Heart left ventricle (tissue), 16 donors: ENCODE measurements at regions not wholly inside any gene's neighbourhood (a gene's known extent, or its start where the extent isn't known, plus 50 kb on each side); places are given as distances from the start of the nearest gene placed in this dataset.
"Not testable (repeated sequence)": the region's sequence is repeated elsewhere in the genome, so short reads cannot be mapped to it uniquely, and the experiment has no call there.

Experiments
- ATAC-seq, 4 donors: fragments of 200-7000 bp; cut with Tn5 transposase; one replicate each; pipeline ENCODE4 v1.9.1; 2020 to 2022; ENCODE audit warnings: moderate library complexity in 4 of 4, mild to moderate bottlenecking in 3 of 4, moderate number of reproducible peaks in 1 of 4
- DNase-seq, 5 donors: peaks; one replicate each; pipeline ENCODE4 v3.0.0-alpha.2; 2020
- H3K27ac ChIP-seq, 12 donors: fragments of 200-600 bp; sonication (generic) in 4 of 12; one replicate each; pipeline versions ENCODE4 v1.5.0 to v1.8.0; 2016 to 2022; ENCODE audit warnings: mild to moderate bottlenecking in 2 of 12
- H3K27me3 ChIP-seq, 9 donors: fragments of 200-600 bp; sonication (generic) in 2 of 9; one replicate each; pipeline versions ENCODE4 v1.5.1 to v1.8.0; 2016 to 2022; ENCODE audit warnings: mild to moderate bottlenecking in 3 of 9
- H3K36me3 ChIP-seq, 9 donors: fragments of 200-600 bp; sonication (generic) in 2 of 9; one replicate each; pipeline versions ENCODE4 v1.5.0 to v1.8.0; 2018 to 2022; ENCODE audit warnings: mild to moderate bottlenecking in 2 of 9
- H3K4me1 ChIP-seq, 12 donors: fragments of 200-600 bp; sonication (generic) in 4 of 12; one replicate each; pipeline versions ENCODE4 v1.5.0 to v1.8.0; 2016 to 2022; ENCODE audit warnings: mild to moderate bottlenecking in 3 of 12
- H3K4me3 ChIP-seq, 12 donors: fragments of 200-600 bp; sonication (generic) in 4 of 12; one replicate each; pipeline versions ENCODE4 v1.5.0 to v1.8.0; 2017 to 2022; ENCODE audit warnings: mild to moderate bottlenecking in 9 of 12, moderate library complexity in 4 of 12
- H3K9me3 ChIP-seq, 12 donors: fragments of 200-600 bp; sonication (generic) in 4 of 12; one replicate each; pipeline versions ENCODE4 v1.5.0 to v1.8.0; 2016 to 2022; ENCODE audit warnings: mild to moderate bottlenecking in 1 of 12
- POLR2A ChIP-seq, 2 donors: fragments of 450-650 bp; IDR thresholded peaks; one replicate each; pipeline ENCODE4 v1.6.1; 2017; ENCODE audit warnings: antibody characterized with exemption in 2 of 2, mild to moderate bottlenecking in 2 of 2, moderate library complexity in 2 of 2
- WGBS, 4 donors: extraction: QIAGEN DNeasy Blood & Tissue Kit in 2 of 4; methylation state at CpG; one replicate each; pipeline versions ENCODE4 v1.1.5 to v1.1.7; 2013 to 2018; 5-methylcytosine and 5-hydroxymethylcytosine counted together
- intact Hi-C, 10 donors: fragments of 100-400 bp; cut with DNase I; formaldehyde crosslinking; loops; one replicate each; pipeline versions ENCODE4 v1.11.1 to v1.14.2; 2022
- TF ChIP-seq, protein P1 (sequence below), 12 donors: fragments of 200-600 bp; sonication (generic) in 4 of 12; IDR thresholded peaks; one replicate each; pipeline versions ENCODE4 v1.5.0 to v1.8.0; 2018 to 2022; ENCODE audit warnings: antibody characterized with exemption in 12 of 12, mild to moderate bottlenecking in 5 of 12
- donor health status: ischemic (EF 13 %, LVEDD 7.1; RV severe dilation, severe dysfunction).
- donor health status: healthy with polysubstance abuse.
- donor health status: DM: no; HTN: yes; CAD: no.
- donor health status: DM: no; HTN: no; CAD: no.
- donor health status: ischemic (EF 25% LVEDD 6.9; RV normal size, moderate dysfunction).
- donor health status: ischemic (EF 25% LVEDD 5.7; RV mildly dilated, moderate dysfunction).
- donor health status: healthy.
- donor health status: DM: yes; HTN: yes; CAD: no.
- donor health status: ischemic (EF 35%, LVEDD 5.7; RV mildly dilated, moderate dysfunction).
- donor health status: nonischemic (EF 11% LVEDD 7.7; RV severe dilation, severe dysfunction).
- donor health status: DM: yes; HTN: yes; CAD: no.
- donor health status: PGD.
- donor health status: ischemic (EF 29% LVEDD 5.4; RV normal size, mild dysfunction).
- donor health status: nonischemic (EF 23%, LVEDD 6.1; RV moderate dilation, normal function).

DNA sequence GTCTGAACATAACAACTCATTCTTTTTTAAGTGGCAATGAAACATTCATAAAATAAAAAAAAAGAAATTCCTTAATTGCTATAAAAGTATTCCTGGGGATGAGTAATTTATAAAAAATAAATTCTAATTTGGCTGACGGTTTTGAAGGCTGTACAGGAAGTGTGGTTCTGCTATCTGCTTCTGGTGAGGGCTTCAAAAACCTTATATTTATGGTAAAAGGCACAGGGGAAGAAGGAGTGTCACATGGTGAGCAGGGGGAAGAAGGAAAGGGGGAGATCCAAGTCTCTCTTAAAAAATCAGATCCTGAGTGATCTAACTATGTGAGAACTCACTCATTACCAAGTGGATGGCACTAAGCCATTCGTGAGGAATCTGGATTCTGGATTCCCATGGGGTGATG is 539.0 kb downstream of the GOLGA6L6 start:
- H3K27me3 ChIP-seq, H3K27ac ChIP-seq, intact Hi-C loops, ATAC-seq, H3K4me3 ChIP-seq, H3K36me3 ChIP-seq, H3K9me3 ChIP-seq, DNase-seq, H3K4me1 ChIP-seq: not testable (repeated sequence)
- WGBS, 4 donors, result 15 to 41% (median 24%) methylated on average over 1 of the region's 2 CpGs

DNA sequence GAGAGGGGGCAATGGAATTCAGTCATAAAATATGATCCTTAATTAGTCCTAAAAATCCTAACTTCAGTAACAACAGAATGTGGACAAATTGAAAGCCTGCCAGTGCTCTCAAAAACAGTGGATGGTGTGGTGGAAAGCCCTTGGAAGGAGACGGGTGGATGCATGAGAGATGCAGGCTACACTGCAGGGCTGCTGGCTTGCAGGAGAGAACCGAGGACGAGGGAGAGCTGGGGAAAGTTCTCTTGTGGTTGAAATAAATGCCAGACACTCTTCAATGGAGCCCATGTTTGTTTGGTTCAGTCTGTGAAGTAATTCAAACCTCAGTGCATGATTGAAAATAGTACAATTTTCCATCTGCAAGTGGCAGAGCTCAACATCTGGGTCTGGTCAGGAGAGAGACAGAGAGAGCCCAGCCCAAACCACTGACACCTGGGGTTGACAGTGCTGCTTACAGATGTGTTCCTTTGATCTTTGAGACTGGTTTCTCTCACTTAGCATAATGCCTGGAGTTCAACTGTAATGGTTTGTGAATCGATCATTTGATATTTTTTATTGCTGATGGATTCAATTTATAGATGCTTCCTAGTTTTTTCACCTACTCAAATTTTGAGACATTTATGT is 544.9 kb downstream of the GOLGA6L6 start:
- H3K36me3 ChIP-seq, intact Hi-C loops, DNase-seq, H3K27me3 ChIP-seq, H3K4me3 ChIP-seq, H3K9me3 ChIP-seq, H3K4me1 ChIP-seq, H3K27ac ChIP-seq, ATAC-seq: not testable (repeated sequence)
- 38 to 45% (median 43%) methylated on average over 3 to 4 of the region's 4 CpGs for WGBS, 4 donors

DNA sequence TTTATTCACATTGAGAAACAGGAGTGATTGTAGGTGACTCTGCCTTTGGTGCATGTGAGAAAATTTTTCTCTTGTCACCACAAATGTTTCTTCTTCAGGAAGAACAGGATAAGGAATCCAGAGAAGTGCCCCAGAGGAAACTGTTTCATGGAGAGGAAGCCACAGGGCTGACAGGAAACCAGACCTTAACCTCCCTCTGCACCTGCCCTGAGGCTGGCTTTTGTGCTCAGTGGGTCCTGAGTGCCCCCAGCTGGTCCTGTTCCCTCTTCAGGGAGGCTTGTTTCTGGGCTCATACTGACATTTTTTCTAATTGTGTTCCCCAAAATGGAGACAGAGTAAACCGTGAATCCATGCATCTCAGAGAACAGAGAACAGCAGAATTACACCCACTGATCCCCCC is 546.3 kb downstream of the GOLGA6L6 start:
- H3K4me1 ChIP-seq, H3K36me3 ChIP-seq, H3K27ac ChIP-seq, DNase-seq, H3K27me3 ChIP-seq, intact Hi-C loops, H3K4me3 ChIP-seq, ATAC-seq: not testable (repeated sequence)
- peaks cover 0 to 17% (median 0%) of the 10 kb centered on the region in 12 donors for H3K9me3 ChIP-seq
- WGBS, 4 donors, result 20 to 50% (median 35%) methylated on average over 1 of the region's 1 CpG; no CpG with 5 or more reads in 1 of the 4 donors

DNA sequence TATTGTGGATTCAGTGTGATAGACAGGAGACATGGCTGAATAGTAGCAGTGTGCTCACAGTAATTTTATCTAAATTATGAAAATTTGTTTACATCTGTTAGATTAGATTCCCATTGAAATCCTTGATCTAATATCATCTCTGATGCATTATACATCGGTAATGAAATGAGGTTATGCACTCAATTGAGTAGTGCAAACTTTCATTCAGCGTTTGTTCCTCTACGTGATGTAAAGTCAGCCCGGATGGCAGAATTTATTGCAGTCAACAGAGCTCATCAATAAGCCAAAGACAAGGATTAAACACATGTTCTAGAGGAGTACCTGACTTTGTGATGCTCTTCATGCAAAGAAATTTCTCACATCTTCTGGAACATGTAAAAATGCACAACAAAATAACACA is 549.2 kb downstream of the GOLGA6L6 start:
- Histone ChIP-seq H3K4me1 (no peaks in the 10 kb centered on the region), H3K9me3 (peaks cover 0 to 17% (median 0%) of the 10 kb centered on the region in 12 donors), H3K36me3 (no peaks in the 10 kb centered on the region), H3K4me3 (no peak overlapping the region), H3K27ac (no peak overlapping the region), H3K27me3 (no peaks in the 10 kb centered on the region)
- ATAC-seq, result no peak
- TF ChIP-seq POLR2A (IDR thresholded peaks at IDR 0.05), result no peak
- TF ChIP-seq, protein P1, sequence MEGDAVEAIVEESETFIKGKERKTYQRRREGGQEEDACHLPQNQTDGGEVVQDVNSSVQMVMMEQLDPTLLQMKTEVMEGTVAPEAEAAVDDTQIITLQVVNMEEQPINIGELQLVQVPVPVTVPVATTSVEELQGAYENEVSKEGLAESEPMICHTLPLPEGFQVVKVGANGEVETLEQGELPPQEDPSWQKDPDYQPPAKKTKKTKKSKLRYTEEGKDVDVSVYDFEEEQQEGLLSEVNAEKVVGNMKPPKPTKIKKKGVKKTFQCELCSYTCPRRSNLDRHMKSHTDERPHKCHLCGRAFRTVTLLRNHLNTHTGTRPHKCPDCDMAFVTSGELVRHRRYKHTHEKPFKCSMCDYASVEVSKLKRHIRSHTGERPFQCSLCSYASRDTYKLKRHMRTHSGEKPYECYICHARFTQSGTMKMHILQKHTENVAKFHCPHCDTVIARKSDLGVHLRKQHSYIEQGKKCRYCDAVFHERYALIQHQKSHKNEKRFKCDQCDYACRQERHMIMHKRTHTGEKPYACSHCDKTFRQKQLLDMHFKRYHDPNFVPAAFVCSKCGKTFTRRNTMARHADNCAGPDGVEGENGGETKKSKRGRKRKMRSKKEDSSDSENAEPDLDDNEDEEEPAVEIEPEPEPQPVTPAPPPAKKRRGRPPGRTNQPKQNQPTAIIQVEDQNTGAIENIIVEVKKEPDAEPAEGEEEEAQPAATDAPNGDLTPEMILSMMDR (IDR thresholded peaks at IDR 0.05), result no peak
- WGBS, 4 donors, result 59 to 75% (median 70%) methylated on average over 4 of the region's 4 CpGs
- no peak for DNase-seq
- intact Hi-C loops, result no loop called here

DNA sequence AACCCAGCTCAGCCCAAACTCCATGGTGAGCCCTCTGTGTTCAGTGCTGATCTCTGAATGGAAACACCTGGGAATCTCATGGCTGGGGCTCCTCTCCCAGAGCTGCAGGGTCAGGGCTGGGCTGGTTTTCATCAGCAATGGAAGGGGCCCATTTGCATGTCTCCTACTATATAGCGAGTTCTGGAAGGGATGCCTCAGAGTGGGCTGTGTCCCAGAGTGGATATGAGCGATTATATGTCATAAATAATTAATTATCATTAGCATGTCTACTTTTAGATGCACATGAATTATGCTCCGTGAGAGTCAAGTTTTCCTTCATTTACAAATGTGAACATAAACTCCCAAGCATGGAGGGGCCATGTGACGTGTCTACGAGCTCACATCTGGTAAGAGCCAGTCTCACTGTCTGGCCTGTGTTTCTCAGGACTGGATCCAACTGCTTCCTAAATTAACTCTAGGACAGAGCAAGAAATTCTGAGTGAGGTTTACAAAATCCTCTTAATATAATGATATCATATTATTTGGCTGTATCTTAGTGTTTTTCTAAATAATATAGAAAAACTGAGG is 553.4 kb downstream of the GOLGA6L6 start:
- TF ChIP-seq POLR2A (IDR thresholded peaks at IDR 0.05), result no peak
- TF ChIP-seq, protein P1 (IDR thresholded peaks at IDR 0.05), result no peak
- H3K4me1 ChIP-seq, result no peaks in the 10 kb centered on the region
- no peaks in the 10 kb centered on the region for H3K36me3 ChIP-seq
- intact Hi-C loops, result no loop called here
- H3K27me3 ChIP-seq, result no peaks in the 10 kb centered on the region
- ATAC-seq (no peak), DNase-seq (no peak)
- peaks cover 0 to 17% (median 0%) of the 10 kb centered on the region in 12 donors for H3K9me3 ChIP-seq
- H3K27ac ChIP-seq, result no peak overlapping the region
- WGBS, 4 donors, result 47 to 56% (median 53%) methylated on average over 5 of the region's 5 CpGs
- no peak overlapping the region for H3K4me3 ChIP-seq
